GM12873 (cell line): ENCODE measurements at regions not wholly inside any gene's neighbourhood (a gene's known extent, or its start where the extent isn't known, plus 50 kb on each side); places are given as distances from the start of the nearest gene placed in this dataset.
A peak's percentile ranks its signal among the peaks of the same experiment; 100 is the strongest.

Source experiments
- TF ChIP-seq, protein P1 (sequence below): IDR thresholded peaks from 2 replicates; pipeline ENCODE4 v1.5.1; 2012; ENCODE audit warnings: low read depth, mild to moderate bottlenecking, moderate library complexity, low read length, control low read depth; ENCODE audit not compliant: insufficient read depth; ENCODE audit errors: missing control alignments

GRCh38 chr1:18560692-18561091 lies 70.0 kb upstream of the PAX7 start:
- TF ChIP-seq, protein P1, sequence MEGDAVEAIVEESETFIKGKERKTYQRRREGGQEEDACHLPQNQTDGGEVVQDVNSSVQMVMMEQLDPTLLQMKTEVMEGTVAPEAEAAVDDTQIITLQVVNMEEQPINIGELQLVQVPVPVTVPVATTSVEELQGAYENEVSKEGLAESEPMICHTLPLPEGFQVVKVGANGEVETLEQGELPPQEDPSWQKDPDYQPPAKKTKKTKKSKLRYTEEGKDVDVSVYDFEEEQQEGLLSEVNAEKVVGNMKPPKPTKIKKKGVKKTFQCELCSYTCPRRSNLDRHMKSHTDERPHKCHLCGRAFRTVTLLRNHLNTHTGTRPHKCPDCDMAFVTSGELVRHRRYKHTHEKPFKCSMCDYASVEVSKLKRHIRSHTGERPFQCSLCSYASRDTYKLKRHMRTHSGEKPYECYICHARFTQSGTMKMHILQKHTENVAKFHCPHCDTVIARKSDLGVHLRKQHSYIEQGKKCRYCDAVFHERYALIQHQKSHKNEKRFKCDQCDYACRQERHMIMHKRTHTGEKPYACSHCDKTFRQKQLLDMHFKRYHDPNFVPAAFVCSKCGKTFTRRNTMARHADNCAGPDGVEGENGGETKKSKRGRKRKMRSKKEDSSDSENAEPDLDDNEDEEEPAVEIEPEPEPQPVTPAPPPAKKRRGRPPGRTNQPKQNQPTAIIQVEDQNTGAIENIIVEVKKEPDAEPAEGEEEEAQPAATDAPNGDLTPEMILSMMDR, result peak; percentile 26

DNA sequence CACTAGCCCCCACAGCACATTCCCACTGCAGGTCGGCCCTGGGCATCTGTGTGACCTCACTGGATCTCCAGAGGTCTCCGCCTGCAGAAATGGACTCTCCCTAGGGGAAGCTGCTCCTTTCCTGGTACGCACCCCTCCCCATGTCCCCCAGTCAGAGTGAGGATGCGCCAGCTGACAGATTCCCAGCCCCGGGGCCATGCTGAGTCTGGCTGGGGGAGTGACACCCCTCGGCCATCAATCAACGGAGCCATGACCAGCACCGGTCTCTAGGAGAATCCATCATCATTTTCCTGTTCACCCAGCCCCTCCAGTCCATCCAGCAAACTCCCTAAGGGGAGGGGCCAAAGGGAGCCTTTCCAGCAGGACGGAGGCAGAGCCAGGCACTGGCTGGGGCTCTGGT lies 68.7 kb upstream of the PAX7 start:
- TF ChIP-seq, protein P1, result no peak

GRCh38 chr1:18564676-18565075 lies 66.0 kb upstream of the PAX7 start:
- TF ChIP-seq, protein P1, result no peak

GRCh38 chr1:18565321-18565720 lies 65.3 kb upstream of the PAX7 start:
- TF ChIP-seq, protein P1, result no peak

- TF ChIP-seq, protein P1, result no peak
These were observed 62.2 kb upstream of the PAX7 start for GRCh38 chr1:18568489-18568888.

DNA sequence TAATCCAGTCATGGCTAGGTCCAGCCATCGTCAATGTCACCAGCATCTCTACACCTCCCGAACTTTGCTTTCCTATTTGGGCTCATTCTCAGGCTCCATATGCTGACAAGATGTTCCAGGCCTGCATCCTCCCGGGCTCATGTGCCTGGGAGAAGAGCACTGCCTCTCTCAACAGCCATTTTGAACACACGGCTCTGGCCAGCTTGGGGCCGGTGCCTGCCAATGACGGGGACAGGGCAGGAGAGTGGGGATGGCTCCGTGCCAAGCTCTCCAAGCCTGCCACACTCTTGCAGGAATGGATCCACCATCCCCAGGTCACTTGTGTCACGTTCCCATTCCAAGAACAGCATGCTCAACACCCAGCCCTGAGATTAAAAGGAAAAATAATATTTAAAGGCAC lies 61.4 kb upstream of the PAX7 start:
- TF ChIP-seq, protein P1, result no peak

DNA sequence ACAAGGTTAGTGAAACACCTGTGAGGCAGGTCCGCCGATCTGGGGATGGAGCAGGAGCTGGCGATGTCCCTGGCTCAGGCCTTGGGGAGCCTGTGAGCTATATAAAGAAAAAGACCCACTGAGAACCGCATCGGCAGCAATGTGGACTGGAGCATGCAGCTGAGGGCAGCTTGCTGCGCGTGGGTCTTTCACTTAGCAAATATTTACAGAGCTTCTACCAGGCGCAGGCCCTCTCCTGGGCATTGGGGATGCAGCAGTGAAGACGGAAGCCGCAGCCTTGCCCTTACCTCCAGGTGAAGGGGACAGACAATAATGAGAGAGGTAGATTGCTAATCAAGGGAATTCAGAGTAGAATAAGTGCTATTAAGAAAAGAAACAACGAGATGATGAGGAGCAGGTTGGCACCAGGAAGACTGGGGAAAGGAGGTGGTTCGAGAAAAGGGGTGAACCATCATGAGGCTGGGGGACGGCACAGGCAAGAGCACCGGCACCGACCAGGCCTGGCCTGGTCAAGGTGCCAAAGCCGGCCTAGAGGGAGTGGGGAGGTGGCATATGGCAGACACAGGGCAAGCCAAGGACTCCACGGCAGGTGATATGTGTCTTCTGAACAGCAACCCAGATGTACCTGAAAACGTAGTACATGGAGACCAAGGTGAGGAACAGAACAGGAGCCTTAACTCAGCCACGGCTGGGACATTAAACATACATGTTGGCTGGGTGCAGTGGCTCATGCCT lies 60.7 kb upstream of the PAX7 start:
- TF ChIP-seq, protein P1, result no peak
